ENCODE measurements at regions not wholly inside any gene's neighbourhood (a gene's known extent, or its start where the extent isn't known, plus 50 kb on each side); places are given as distances from the start of the nearest gene placed in this dataset.
"Not testable (repeated sequence)": the region's sequence is repeated elsewhere in the genome, so short reads cannot be mapped to it uniquely, and the experiment has no call there.

- no peak for DNase-seq
These were observed 54.2 kb upstream of the OPRM1 start for GRCh38 chr6:153984811-153985210.

- no peak for DNase-seq
These were observed 58.9 kb upstream of the OPRM1 start for GRCh38 chr6:153980171-153980570.

GRCh38 chr6:153978911-153979548 is 60.0 kb upstream of the OPRM1 start:
- not testable (repeated sequence) for DNase-seq

DNA sequence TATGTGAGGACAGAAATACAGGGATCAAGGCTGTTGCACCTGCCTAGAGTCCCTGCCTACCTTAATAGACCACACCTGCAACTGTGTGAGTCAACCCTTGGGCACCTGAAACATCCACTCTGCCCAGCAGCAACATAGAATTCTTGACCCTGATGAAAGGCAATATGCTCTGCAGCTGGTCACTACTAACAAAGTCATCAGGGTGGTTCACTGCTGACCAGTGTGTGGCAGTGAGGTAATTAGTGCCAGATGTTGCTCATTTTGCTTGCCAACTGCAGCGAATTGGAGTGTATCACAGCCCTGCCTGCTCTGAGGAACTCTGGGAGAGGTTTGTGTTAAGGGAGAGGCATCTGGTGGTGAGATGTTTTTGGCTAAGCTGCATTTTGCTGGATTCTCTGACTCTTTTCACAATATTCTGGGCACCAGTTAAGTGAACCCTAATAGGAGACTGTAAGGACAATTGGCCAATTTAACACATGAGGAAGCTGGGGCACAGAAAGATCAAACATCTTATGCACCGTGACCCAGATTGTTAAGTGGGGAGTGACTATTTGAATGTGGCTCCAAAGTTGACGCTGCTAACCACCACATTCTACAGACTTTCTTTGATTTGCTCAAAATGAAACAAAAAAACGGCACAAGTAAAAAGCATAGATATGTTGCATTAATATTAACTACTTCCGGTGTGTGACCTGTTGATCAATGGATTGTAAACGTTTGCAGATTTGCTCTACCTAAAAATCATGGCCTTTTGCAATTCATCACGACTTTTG is 61.9 kb upstream of the OPRM1 start:
- DNase-seq = no peak

DNA sequence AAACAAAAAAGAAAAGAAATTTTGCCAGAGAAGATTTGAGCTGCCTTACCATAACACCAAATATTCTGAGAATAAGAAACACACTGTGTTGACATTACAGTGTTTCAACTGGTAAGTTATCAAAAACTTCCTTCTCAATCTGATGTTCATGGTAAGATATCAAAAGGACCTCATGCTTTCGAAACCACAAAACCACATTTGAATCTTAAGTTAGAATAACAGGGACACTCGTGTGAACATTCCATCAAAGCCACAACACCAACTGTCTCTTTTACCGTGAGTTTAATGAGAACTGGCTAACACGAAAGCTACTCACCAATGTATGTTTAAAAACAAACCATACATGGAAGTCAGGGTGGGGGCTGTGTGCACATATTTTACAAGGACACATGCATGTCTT is 73.0 kb upstream of the OPRM1 start:
- DNase-seq = no peak

DNA sequence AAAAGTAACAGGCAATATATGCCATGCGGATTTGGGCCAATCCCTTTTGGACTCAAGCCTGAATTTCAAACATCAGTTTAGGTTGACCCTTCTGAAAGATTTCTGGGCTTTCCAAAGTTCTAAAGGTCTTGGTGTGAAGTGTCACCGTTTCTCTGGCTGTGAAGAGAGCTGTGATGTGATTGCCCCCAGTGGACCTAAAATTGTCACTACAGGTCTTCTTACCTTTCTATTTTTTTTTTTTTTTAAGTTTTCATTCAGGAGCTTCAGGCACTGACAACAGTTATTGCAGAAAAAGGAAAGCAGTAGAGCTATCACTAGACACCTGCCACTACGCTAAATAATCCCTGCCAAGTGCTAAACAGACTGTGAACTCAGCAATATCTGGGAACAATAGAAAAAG is 75.7 kb upstream of the OPRM1 start:
- no peak for DNase-seq

GRCh38 chr6:153962555-153962954 is 76.5 kb upstream of the OPRM1 start:
- no peak for DNase-seq

DNA sequence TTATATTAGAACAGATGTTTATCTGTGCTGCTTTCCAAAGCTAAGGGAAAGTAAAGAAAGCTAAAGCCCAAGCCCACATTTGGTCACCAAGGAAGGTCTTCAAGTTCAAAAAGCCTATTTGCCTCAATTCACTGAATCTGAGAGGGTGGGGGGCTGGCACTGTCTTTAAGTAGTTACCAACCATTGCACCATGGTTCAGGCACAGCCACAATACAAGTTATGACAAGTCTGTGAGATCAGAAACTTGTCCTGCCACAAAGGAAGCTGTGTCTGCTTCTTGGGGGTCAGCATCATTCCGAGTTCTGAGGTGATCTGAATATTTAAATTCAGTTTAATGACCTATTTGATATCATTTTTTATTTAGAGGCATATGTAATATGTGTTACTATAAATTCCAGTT is 78.3 kb upstream of the OPRM1 start:
- DNase-seq = no peak

GRCh38 chr6:153960281-153960680 is 78.8 kb upstream of the OPRM1 start:
- no peak for DNase-seq

DNA sequence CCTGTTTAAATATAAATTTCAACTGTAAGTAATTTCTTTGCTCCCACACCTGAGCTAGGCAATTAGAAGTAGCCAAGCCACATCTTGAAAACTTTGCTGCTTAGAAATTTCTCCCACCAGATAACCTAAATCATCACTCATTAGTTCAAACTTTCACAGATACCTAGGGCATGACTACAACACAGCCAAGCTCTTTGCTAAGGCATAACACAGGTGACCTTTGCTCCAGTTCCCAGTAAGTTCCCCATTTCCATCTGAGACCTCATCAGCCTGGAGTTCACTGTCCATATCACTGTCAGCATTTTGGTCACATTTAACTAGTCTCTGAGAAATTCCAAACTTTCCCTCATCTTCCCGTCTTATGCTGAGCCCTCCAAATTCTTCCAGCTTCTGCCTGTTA is 79.8 kb upstream of the OPRM1 start:
- no peak for DNase-seq

DNA sequence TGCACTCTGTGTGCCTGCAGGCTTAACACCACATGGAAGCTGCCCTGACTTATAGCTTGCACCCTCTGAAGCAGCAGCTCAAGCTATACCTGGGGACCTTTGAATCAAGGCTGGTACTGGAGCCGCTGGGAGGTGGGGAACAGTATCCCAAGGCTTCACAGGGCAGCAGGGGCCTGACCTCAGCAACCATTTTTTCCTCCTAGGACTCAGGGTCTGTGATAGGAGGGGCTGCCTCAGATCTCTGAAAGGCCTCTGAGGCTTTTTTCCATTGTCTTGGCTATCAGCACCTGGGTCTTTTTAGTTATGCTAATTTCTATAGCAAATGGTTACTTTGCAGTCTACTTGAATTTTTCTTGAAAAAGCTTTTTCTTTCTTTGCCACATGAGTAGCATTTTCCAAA is 80.2 kb upstream of the OPRM1 start:
- DNase-seq = no peak

DNA sequence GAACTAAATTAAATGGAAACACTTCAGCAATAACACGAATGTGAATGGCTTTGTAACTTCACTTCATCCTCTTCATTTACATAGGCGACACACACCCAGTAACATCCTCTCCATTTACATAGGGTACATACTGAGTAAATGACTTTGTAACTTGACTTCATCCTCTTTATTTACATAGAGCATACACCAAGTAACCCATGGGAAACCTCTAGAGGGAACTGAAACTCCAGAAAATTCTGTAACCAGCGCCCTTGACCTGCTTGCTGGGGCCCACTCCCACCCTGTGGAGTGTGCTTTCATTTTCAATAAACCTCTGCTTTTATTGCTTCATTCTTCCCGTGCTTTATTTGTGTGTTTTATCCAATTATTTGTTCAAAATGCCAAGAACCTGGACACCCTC is 81.6 kb upstream of the OPRM1 start:
- no peak for DNase-seq

- DNase-seq = no peak
These were observed 82.2 kb upstream of the OPRM1 start for GRCh38 chr6:153956808-153957207.

DNA sequence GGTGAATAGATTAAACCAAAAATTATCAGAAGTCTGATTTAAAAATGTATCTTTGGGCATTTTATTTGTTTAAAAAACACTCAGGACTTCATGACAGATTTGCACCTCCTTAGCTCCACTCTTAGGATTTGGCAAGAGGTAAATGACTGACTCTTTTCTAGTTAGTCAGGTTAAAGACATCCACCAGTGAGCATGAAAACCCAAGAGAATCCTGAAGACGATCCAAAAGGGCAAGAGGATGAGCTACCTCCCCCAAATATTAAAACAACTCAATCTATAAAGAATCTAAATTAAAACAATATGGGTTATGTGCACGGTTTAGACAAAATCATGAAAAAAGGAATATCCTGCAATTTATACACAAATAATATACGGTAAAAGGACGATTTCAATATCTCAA is 89.4 kb upstream of the OPRM1 start:
- no peak for DNase-seq

- DNase-seq = no peak
These were observed 91.1 kb upstream of the OPRM1 start for GRCh38 chr6:153947808-153948447.

DNA sequence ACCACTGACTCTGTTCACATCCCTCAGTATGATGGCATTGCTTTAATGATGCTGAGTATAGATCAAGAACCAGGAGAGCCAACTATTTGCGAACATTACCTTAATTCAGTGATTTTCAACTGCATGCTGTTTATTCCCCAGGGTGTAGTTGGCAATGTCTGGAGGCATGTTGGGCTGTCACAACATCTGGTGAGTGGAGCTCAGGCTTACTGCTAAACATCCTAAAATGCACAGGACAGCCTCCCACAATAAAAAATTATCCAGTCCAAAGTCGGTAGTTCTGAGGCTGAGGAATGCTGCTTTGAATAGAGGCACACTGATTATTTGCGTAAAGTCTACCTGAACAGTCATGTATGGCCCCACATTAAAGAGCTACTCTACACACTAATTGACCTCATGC is 94.8 kb upstream of the OPRM1 start:
- DNase-seq = no peak

GRCh38 chr6:153942361-153942760 is 96.7 kb upstream of the OPRM1 start:
- no peak for DNase-seq

- DNase-seq = no peak
These were observed 97.3 kb upstream of the OPRM1 start for GRCh38 chr6:153941768-153942167.

DNA sequence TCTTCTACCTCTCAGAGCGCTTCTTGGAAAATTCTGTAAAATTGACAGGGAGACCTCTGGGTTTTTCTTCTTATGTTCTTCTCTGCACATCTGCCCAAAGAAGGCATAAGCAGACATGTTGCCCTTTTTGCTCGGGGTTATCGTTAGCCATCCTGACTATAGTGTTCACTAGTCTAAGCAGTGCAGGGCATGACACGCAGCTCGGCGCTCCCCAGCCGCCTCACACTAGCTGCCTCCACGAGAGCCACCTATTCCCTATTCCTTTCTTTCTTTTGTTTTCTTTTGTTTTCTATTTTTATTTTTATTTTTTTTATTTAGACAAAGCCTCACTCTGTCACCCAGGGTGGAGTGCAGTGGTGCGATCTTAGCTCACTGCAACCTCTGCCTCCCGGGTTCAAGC is 100.2 kb upstream of the OPRM1 start:
- DNase-seq = no peak

DNA sequence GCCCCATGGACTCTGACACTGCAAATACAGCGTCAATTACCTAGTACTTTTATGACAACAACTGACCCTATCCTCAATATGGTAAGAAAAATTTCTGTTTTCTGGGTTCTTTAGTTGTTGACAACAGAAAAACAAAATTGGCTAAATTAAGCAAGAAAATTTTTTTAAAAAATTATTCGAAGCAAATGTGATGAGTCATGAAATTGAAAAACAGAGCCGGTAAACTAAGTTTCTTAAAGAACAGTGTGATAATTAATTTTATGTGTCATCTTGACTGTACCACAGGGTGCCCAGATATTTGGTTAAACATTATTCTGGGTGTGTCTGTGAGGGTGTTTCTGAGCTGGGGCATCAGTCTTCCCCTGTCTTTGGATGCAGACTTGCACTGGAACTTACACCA is 107.6 kb upstream of the OPRM1 start:
- no peak for DNase-seq

DNA sequence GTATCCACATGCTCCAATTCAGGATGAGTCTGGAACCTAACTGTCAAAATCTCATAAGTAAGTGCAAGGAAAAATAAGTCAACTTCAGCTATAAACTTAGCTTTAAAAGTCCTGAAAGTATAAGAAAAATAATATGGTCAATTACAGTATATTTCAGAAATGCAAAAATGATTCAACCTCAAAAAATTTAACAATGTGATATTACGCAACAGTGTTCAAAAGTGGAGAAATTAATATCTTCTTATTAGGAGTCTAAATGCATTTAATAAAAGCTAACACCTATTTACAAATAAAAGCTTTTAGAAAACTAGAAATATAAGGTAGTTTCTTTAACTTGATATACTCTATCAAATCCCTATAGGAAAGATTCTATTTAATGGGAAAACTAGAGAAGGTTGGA is 111.2 kb upstream of the OPRM1 start:
- no peak for DNase-seq

DNA sequence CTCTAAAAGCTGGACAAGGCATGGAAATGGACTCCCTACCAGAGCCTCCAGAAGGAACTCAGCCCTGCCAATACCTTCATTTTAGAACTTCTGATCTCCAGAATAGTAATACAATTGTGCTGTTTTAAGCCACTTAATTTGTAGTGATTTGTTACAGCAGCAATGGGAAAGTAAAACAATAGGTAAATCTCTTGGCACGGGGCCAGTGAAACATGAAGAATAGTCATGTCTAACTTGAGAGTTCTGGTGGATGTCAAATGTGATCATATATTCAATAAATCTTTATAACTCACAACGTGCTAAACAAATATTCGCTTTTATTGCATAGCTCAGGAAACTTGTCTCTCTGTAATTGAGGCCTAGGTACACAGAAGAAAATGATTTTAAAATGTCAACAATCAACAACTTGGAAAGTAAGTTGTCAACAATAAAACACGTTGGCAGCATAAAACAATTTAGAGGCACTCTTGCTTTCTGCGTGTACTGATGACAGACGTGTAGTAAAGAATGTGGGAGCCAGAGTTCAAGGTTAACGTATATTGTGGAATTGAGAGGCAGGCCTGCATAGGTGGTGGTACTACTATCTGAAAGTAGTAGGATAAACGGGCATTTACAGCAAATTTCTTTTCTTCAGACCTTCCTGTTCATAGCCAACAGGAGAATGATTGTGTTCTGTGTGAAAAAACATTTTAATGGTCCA is 140.5 kb upstream of the OPRM1 start:
- no peak for DNase-seq

GRCh38 chr6:153882411-153882810 is 156.6 kb upstream of the OPRM1 start:
- no peak for DNase-seq

GRCh38 chr6:153873541-153873940 is 165.5 kb upstream of the OPRM1 start:
- DNase-seq = no peak
